Spleen (tissue), 11 donors: ENCODE measurements at regions not wholly inside any gene's neighbourhood (a gene's known extent, or its start where the extent isn't known, plus 50 kb on each side); places are given as distances from the start of the nearest gene placed in this dataset.

Source experiments
- DNase-seq: peaks from one replicate; pipeline ENCODE4 v3.0.0-alpha.2; 2020
- H3K27ac ChIP-seq, 8 donors: fragments of 200-600 bp; sonication (generic) in 7 of 8; 1 replicate in 4 of 8; 2 replicates in 4 of 8; pipeline versions ENCODE4 v1.5.0 to v1.8.0; 2016 to 2021; ENCODE audit warnings: inconsistent platforms in 4 of 8, mild to moderate bottlenecking in 4 of 8, moderate library complexity in 1 of 8
- H3K27me3 ChIP-seq, 7 donors: fragments of 200-600 bp; sonication (generic) in 6 of 7; replicated peaks in 1 of 7; 1 replicate in 4 of 7; 2 replicates in 3 of 7; pipeline versions ENCODE4 v1.5.0 to v1.8.0; 2016 to 2021; ENCODE audit warnings: inconsistent platforms in 3 of 7, mild to moderate bottlenecking in 1 of 7
- H3K36me3 ChIP-seq, 6 donors: fragments of 200-600 bp; sonication (generic) in 5 of 6; 1 replicate in 4 of 6; 2 replicates in 2 of 6; pipeline versions ENCODE4 v1.5.0 to v1.8.0; 2016 to 2021; ENCODE audit warnings: inconsistent platforms in 2 of 6
- H3K4me1 ChIP-seq, 6 donors: fragments of 200-600 bp; sonication (generic) in 5 of 6; 1 replicate in 3 of 6; 2 replicates in 3 of 6; pipeline versions ENCODE4 v1.5.0 to v1.8.0; 2016 to 2021; ENCODE audit warnings: inconsistent platforms in 3 of 6
- H3K4me3 ChIP-seq, 8 donors: fragments of 200-600 bp; sonication (generic) in 7 of 8; 1 replicate in 4 of 8; 2 replicates in 4 of 8; pipeline versions ENCODE4 v1.5.0 to v1.8.0; 2016 to 2021; ENCODE audit warnings: inconsistent platforms in 4 of 8, mild to moderate bottlenecking in 4 of 8, moderate library complexity in 2 of 8
- H3K9me3 ChIP-seq, 8 donors: fragments of 200-600 bp; sonication (generic) in 7 of 8; 1 replicate in 4 of 8; 2 replicates in 4 of 8; pipeline versions ENCODE4 v1.5.0 to v1.8.0; 2016 to 2021; ENCODE audit warnings: inconsistent platforms in 4 of 8
- CTCF ChIP-seq, 11 experiments: fragments of 200-600 bp in 7 of 11; fragments of 450-650 bp in 4 of 11; sonication (generic) in 4 of 11; IDR thresholded peaks in 8 of 11; conservative IDR thresholded peaks in 3 of 11; 1 replicate in 7 of 11; 2 replicates in 4 of 11; pipeline versions ENCODE4 v1.4.0 to v1.8.0; 2016 to 2021; ENCODE audit warnings: antibody characterized with exemption in 11 of 11, inconsistent platforms in 4 of 11, mild to moderate bottlenecking in 1 of 11
- POLR2A ChIP-seq, 3 donors: fragments of 450-650 bp; IDR thresholded peaks; one replicate each; pipeline ENCODE4 v1.5.1; 2017; ENCODE audit warnings: antibody characterized with exemption in 3 of 3, mild to moderate bottlenecking in 1 of 3
- POLR2AphosphoS5 ChIP-seq, 3 donors: sonication (generic); formaldehyde crosslinking; IDR thresholded peaks; one replicate each; pipeline ENCODE4 v1.5.1; 2017; ENCODE audit warnings: antibody characterized with exemption in 3 of 3
- WGBS, 5 donors: extraction: QIAGEN DNeasy Blood & Tissue Kit in 3 of 5; methylation state at CpG; one replicate each; pipeline versions ENCODE4 v1.1.5 to v1.1.7; 2013 to 2018; 5-methylcytosine and 5-hydroxymethylcytosine counted together
- intact Hi-C: fragments of 100-400 bp; cut with DNase I; formaldehyde crosslinking; loops from one replicate; pipeline ENCODE4 v1.15.0; 2023; ENCODE audit warnings: low total_unique reads
- donor health status: healthy with polysubstance abuse.
- donor health status: DM: no; HTN: no; CAD: no; lungs with moderate emphysema.
- donor health status: DM: no; HTN: no; CAD: no.
- donor health status: Bipolar disorder and iron deficiency.
- donor health status: healthy.
- donor health status: DM: no; HTN: no; CAD: no.
- donor health status: DM: yes; HTN: yes; CAD: no.

GRCh38 chr9:1284727-1285126, 234.6 kb downstream of the DMRT2 start:
- no peak for DNase-seq
- no peak overlapping the region for H3K4me3 ChIP-seq
- no peak overlapping the region for H3K27ac ChIP-seq
- intact Hi-C loops: no loop called here
- no peaks in the 10 kb centered on the region for H3K36me3 ChIP-seq
- no peaks in the 10 kb centered on the region for H3K4me1 ChIP-seq
- no peaks in the 10 kb centered on the region for H3K27me3 ChIP-seq
- H3K9me3 ChIP-seq: peaks cover 0 to 13% (median 0%) of the 10 kb centered on the region in 8 donors
- 70 to 95% (median 83%) methylated on average over 2 of the region's 2 CpGs for WGBS, 5 donors
- TF ChIP-seq CTCF (IDR thresholded peaks at IDR 0.05 in 8 of 11, conservative IDR thresholded peaks at IDR 0.05 in 3 of 11): no peak
- TF ChIP-seq POLR2A (IDR thresholded peaks at IDR 0.05): no peak
- TF ChIP-seq POLR2AphosphoS5 (IDR thresholded peaks at IDR 0.05): no peak

GRCh38 chr9:1285526-1285925, 235.4 kb downstream of the DMRT2 start:
- WGBS, 5 donors: 65 to 77% (median 72%) methylated on average over 3 of the region's 3 CpGs
- no peak overlapping the region for H3K27ac ChIP-seq
- no peaks in the 10 kb centered on the region for H3K27me3 ChIP-seq
- no peaks in the 10 kb centered on the region for H3K36me3 ChIP-seq
- intact Hi-C loops: no loop called here
- H3K4me1 ChIP-seq: no peaks in the 10 kb centered on the region
- TF ChIP-seq CTCF (IDR thresholded peaks at IDR 0.05 in 8 of 11, conservative IDR thresholded peaks at IDR 0.05 in 3 of 11) (no peak), POLR2AphosphoS5 (IDR thresholded peaks at IDR 0.05) (no peak), POLR2A (IDR thresholded peaks at IDR 0.05) (no peak)
- H3K9me3 ChIP-seq: peaks cover 0 to 13% (median 0%) of the 10 kb centered on the region in 8 donors
- H3K4me3 ChIP-seq: no peak overlapping the region
- DNase-seq: no peak

GRCh38 chr9:1292384-1292783, 242.2 kb downstream of the DMRT2 start:
- H3K4me3 ChIP-seq: no peak overlapping the region
- H3K27ac ChIP-seq: no peak overlapping the region
- WGBS, 5 donors: 46 to 58% (median 49%) methylated on average over 2 of the region's 2 CpGs
- H3K4me1 ChIP-seq: no peaks in the 10 kb centered on the region
- intact Hi-C loops: no loop called here
- H3K36me3 ChIP-seq: no peaks in the 10 kb centered on the region
- peaks cover 0 to 2% (median 0%) of the 10 kb centered on the region in 8 donors for H3K9me3 ChIP-seq
- no peak for TF ChIP-seq POLR2A (IDR thresholded peaks at IDR 0.05)
- no peak for TF ChIP-seq POLR2AphosphoS5 (IDR thresholded peaks at IDR 0.05)
- no peak for TF ChIP-seq CTCF (IDR thresholded peaks at IDR 0.05 in 8 of 11, conservative IDR thresholded peaks at IDR 0.05 in 3 of 11)
- H3K27me3 ChIP-seq: no peaks in the 10 kb centered on the region
- no peak for DNase-seq

DNA sequence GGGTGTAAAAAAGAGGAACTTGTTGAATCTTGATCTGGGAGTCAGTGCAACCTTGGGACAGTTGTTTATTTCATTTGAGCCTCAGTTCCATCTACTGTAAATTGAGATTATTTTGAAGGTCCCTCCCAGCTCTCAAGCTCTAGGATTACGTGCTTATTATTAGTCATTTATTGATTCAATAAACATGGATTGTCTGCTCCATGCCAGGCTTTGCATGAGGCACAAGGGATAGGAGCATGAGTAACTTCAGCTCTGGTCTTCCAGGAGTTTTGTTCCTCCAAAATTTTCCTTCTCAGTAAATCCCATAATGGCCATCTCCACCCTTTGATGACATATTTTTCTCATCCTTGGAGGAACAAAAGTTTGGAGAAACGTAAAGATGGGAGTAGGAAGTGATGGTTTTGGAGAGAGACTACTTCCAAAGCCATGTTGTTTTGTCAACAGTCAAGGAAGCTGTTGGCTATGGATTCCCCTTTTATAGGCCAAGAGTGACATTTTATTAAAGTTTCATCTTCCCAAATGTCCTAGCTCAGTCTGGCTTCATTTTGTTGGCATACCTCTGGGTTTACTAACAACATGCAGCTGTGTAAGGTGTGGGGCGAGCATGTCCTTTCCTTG, 244.6 kb downstream of the DMRT2 start:
- Histone ChIP-seq H3K4me3 (no peak overlapping the region), H3K9me3 (no peaks in the 10 kb centered on the region), H3K36me3 (no peaks in the 10 kb centered on the region), H3K4me1 (no peaks in the 10 kb centered on the region), H3K27me3 (no peaks in the 10 kb centered on the region), H3K27ac (no peak overlapping the region)
- DNase-seq: no peak
- TF ChIP-seq POLR2AphosphoS5 (IDR thresholded peaks at IDR 0.05) (no peak), POLR2A (IDR thresholded peaks at IDR 0.05) (no peak), CTCF (IDR thresholded peaks at IDR 0.05 in 8 of 11, conservative IDR thresholded peaks at IDR 0.05 in 3 of 11) (no peak)
- 40 to 71% (median 55%) methylated on average over 3 of the region's 3 CpGs for WGBS, 5 donors
- intact Hi-C loops: no loop called here
